ENCODE measurements at regions not wholly inside any gene's neighbourhood (a gene's known extent, or its start where the extent isn't known, plus 50 kb on each side); places are given as distances from the start of the nearest gene placed in this dataset.

DNA sequence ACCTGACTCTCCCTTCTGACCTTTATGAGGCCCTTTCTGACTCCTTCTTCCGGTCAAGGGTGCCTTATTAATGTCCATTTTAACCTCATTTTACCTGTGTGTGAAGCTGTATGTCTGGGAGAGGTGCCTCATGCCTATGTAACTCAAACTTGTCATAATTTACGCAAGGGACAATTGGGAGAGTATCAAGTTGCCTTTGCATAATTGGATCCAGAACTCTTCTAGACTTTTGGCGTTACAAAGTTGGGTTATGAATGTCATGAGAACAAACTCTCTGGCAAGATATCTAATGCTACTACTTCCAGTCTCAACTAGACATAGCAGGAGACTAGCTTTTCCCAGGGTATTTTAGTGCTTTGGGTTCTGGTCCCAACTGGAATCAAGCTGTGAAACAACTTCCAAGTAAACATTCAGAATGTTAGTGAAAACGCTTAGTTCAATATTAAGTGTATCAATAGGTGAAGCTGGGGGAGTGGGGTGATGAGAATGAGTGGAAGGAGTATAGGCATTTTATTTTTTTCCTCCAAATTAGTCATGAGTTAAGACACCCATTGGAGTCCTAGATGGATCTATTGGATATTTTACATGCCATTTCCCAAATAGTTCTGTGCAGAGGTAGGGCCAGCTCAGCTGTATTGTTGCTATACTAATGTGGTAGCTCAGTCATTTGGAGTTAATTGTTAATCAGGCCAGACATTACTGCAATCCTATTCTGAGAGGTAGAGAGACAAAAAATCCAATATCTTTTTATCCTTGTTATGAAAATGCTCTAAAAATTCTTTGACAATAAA is 159.9 kb downstream of the TFAP2B start:
- ChIA-PET CTCF (no interaction called here), POLR2A (interaction anchor here (0.5 kb wide), 1 partner anchor 18 kb away, joined by 4 read pairs; no protein-coding TSS in a partner anchor)
- DNase-seq (ENCODE audit: extremely low spot score), result no peak
- no peak for TF ChIP-seq CTBP1 (IDR thresholded peaks at IDR 0.05; ENCODE audit: borderline replicate concordance)
- no peak for TF ChIP-seq FOXA1 (IDR thresholded peaks at IDR 0.05)
- no peak for TF ChIP-seq NFRKB (IDR thresholded peaks at IDR 0.05)
- TF ChIP-seq HDGF (IDR thresholded peaks at IDR 0.05; ENCODE audit: borderline replicate concordance), result no peak
- TF ChIP-seq SUZ12 (IDR thresholded peaks at IDR 0.05), result no peak
- no peak for TF ChIP-seq FOXK2 (IDR thresholded peaks at IDR 0.05)
- no peak for TF ChIP-seq ZNF384 (IDR thresholded peaks at IDR 0.05)
- TF ChIP-seq FOXM1 (IDR thresholded peaks at IDR 0.05; ENCODE audit: borderline replicate concordance), result no peak
- TF ChIP-seq BHLHE40 (IDR thresholded peaks at IDR 0.05; ENCODE audit: borderline replicate concordance), result no peak
- TF ChIP-seq PKNOX1 (IDR thresholded peaks at IDR 0.05), result no peak
- no peak for TF ChIP-seq LEF1 (IDR thresholded peaks at IDR 0.05; ENCODE audit: borderline replicate concordance)
- no peak for TF ChIP-seq ARNT (IDR thresholded peaks at IDR 0.05)
- no peak for TF ChIP-seq TARDBP (IDR thresholded peaks at IDR 0.05)

- POLR2A ChIA-PET, result no interaction called here
- TF ChIP-seq LEF1 (IDR thresholded peaks at IDR 0.05; ENCODE audit: borderline replicate concordance), result no peak
- no peak for TF ChIP-seq ZNF384 (IDR thresholded peaks at IDR 0.05)
- no peak for TF ChIP-seq CTBP1 (IDR thresholded peaks at IDR 0.05; ENCODE audit: borderline replicate concordance)
- TF ChIP-seq TARDBP (IDR thresholded peaks at IDR 0.05), result no peak
- no peak for TF ChIP-seq NFRKB (IDR thresholded peaks at IDR 0.05)
- no peak for TF ChIP-seq FOXA1 (IDR thresholded peaks at IDR 0.05)
- TF ChIP-seq PKNOX1 (IDR thresholded peaks at IDR 0.05), result no peak
- CTCF ChIA-PET, result no interaction called here
- no peak for DNase-seq (ENCODE audit: extremely low spot score)
Observed at GRCh38 chr6:50979171-50979525, 160.5 kb downstream of the TFAP2B start.

DNA sequence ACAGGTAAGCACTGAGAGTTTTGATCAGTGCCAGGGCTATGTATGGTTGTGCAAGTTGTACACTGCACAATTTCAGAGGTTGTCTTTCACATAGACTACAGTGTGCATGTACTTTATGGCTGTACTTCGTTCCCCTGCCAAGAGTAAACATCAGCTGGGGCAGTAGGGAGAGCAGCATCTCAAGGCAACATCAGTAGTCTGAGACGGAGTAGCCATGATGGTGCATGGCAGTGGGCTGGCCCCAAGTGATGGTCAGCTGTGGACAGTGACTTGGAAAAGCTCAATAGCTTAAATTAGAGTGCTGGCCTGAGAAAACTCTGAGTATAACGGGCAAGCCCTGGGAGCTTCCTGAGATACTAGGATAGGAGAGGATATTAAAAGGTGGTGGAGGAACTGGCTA is 165.5 kb downstream of the TFAP2B start:
- TF ChIP-seq TARDBP (IDR thresholded peaks at IDR 0.05) (no peak), ZNF384 (IDR thresholded peaks at IDR 0.05) (no peak), CTBP1 (IDR thresholded peaks at IDR 0.05; ENCODE audit: borderline replicate concordance) (no peak), NFRKB (IDR thresholded peaks at IDR 0.05) (no peak), ARNT (IDR thresholded peaks at IDR 0.05) (no peak), BHLHE40 (IDR thresholded peaks at IDR 0.05; ENCODE audit: borderline replicate concordance) (no peak), LEF1 (IDR thresholded peaks at IDR 0.05; ENCODE audit: borderline replicate concordance) (no peak), FOXM1 (IDR thresholded peaks at IDR 0.05; ENCODE audit: borderline replicate concordance) (no peak), PKNOX1 (IDR thresholded peaks at IDR 0.05) (no peak), SUZ12 (IDR thresholded peaks at IDR 0.05) (no peak), FOXK2 (IDR thresholded peaks at IDR 0.05) (no peak), L3MBTL2 (conservative IDR thresholded peaks at IDR 0.05) (no peak), FOXA1 (IDR thresholded peaks at IDR 0.05) (no peak), SP1 (IDR thresholded peaks at IDR 0.05) (no peak), ELF4 (IDR thresholded peaks at IDR 0.05) (no peak), HDGF (IDR thresholded peaks at IDR 0.05; ENCODE audit: borderline replicate concordance) (no peak)
- ChIA-PET CTCF (interaction anchor here (0.6 kb wide), 1 partner anchor 1026 kb away, joined by 3 read pairs; no protein-coding TSS in a partner anchor), POLR2A (no interaction called here)
- DNase-seq (ENCODE audit: extremely low spot score), result no peak

DNA sequence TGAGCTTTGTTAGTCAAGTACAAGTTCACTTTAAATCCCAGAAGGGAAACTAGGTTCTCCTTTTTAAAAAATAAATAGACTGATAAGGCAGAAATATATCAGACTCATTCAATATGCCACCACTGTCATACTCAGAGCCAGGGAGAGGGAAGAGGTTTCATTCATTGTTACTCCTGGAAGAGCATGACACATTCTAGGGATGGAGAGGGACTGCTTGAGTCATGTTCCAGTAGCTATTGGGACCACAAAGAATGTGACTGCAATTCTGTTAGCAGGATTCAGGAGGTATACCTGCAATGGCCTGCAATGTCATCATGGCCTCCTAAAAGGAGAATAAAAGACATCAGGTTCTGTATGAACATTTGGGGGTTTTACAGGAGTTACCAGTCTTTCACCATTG is 167.6 kb downstream of the TFAP2B start:
- no peak for DNase-seq (ENCODE audit: extremely low spot score)
- ChIA-PET POLR2A (no interaction called here), CTCF (no interaction called here)
- TF ChIP-seq BHLHE40 (IDR thresholded peaks at IDR 0.05; ENCODE audit: borderline replicate concordance), result no peak
- no peak for TF ChIP-seq CTBP1 (IDR thresholded peaks at IDR 0.05; ENCODE audit: borderline replicate concordance)
- TF ChIP-seq HDGF (IDR thresholded peaks at IDR 0.05; ENCODE audit: borderline replicate concordance), result no peak
- no peak for TF ChIP-seq NFRKB (IDR thresholded peaks at IDR 0.05)
- no peak for TF ChIP-seq LEF1 (IDR thresholded peaks at IDR 0.05; ENCODE audit: borderline replicate concordance)
- no peak for TF ChIP-seq FOXK2 (IDR thresholded peaks at IDR 0.05)
- no peak for TF ChIP-seq TARDBP (IDR thresholded peaks at IDR 0.05)
- no peak for TF ChIP-seq FOXM1 (IDR thresholded peaks at IDR 0.05; ENCODE audit: borderline replicate concordance)
- TF ChIP-seq ARNT (IDR thresholded peaks at IDR 0.05), result no peak
- TF ChIP-seq ELF4 (IDR thresholded peaks at IDR 0.05), result no peak
- TF ChIP-seq SP1 (IDR thresholded peaks at IDR 0.05), result no peak
- no peak for TF ChIP-seq SUZ12 (IDR thresholded peaks at IDR 0.05)

DNA sequence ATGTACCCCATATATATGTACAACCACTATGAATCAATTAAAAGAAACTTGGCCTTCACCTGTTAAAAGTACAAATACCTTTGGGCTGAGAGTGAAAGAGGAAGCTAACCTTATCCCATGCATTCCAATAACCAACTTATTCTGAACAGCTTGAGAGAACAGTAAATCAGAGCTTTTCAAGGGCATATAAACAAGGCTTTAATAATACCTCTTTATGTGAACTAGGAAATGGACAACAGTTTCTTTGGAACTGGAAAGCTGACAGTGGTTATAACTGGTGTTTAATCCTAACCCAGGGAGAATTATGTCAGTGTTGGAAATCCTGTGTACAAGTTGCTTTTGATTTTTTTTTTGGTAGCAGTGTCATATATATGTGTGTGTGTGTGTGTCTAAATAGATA is 170.5 kb downstream of the TFAP2B start:
- CTCF ChIA-PET, result no interaction called here
- TF ChIP-seq SUZ12 (IDR thresholded peaks at IDR 0.05) (no peak), ARNT (IDR thresholded peaks at IDR 0.05) (no peak), ZNF384 (IDR thresholded peaks at IDR 0.05) (no peak), SP1 (IDR thresholded peaks at IDR 0.05) (no peak), L3MBTL2 (conservative IDR thresholded peaks at IDR 0.05) (no peak), ELF4 (IDR thresholded peaks at IDR 0.05) (no peak), CTBP1 (IDR thresholded peaks at IDR 0.05; ENCODE audit: borderline replicate concordance) (no peak), FOXM1 (IDR thresholded peaks at IDR 0.05; ENCODE audit: borderline replicate concordance) (no peak), TARDBP (IDR thresholded peaks at IDR 0.05) (no peak), FOXA1 (IDR thresholded peaks at IDR 0.05) (no peak), BHLHE40 (IDR thresholded peaks at IDR 0.05; ENCODE audit: borderline replicate concordance) (no peak), LEF1 (IDR thresholded peaks at IDR 0.05; ENCODE audit: borderline replicate concordance) (no peak), NFRKB (IDR thresholded peaks at IDR 0.05) (no peak), FOXK2 (IDR thresholded peaks at IDR 0.05) (no peak), PKNOX1 (IDR thresholded peaks at IDR 0.05) (no peak), HDGF (IDR thresholded peaks at IDR 0.05; ENCODE audit: borderline replicate concordance) (no peak)
- DNase-seq (ENCODE audit: extremely low spot score), result no peak
- POLR2A ChIA-PET, result no interaction called here
